ENCODE measurements at regions not wholly inside any gene's neighbourhood (a gene's known extent, or its start where the extent isn't known, plus 50 kb on each side); places are given as distances from the start of the nearest gene placed in this dataset.

DNA sequence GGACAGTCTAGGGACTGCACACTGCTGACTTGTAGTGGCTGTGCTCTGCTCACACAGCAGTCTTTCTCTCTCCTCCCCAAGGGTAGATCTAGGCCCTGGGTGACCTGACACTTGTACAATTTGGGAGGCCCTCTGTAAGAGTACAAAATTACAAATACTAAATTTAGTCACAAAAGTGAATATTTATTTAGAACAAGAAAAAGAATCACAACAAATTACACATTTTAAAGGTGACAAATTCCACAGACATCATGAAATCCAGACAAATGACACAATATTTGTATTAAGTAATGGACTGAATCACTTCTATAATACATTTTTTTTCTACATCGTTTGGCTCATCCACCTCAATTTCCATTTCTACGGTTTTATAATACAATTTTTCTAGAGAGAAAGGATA, 496.4 kb downstream of the TXNL1 start:
- H4K91ac ChIP-seq (replicated peaks; ENCODE audit: insufficient read length, low read length) = no peak overlapping the region
- no peak overlapping the region for H3K14ac ChIP-seq (ENCODE audit: insufficient read length)
- TF ChIP-seq YY1 (IDR thresholded peaks at IDR 0.05; ENCODE audit: low read depth, low read length) = no peak
- no peak for TF ChIP-seq CBX5 (IDR thresholded peaks at IDR 0.05; ENCODE audit: low read depth, low read length)
- TF ChIP-seq RXRA (IDR thresholded peaks at IDR 0.05; ENCODE audit: insufficient read depth, low read depth, low read length) = no peak
- no peak for TF ChIP-seq SIN3A (conservative IDR thresholded peaks at IDR 0.05 in 1 of 2, IDR thresholded peaks at IDR 0.05 in 1 of 2; ENCODE audit: low read depth in 1 of 2, low read length in 2 of 2)
- no peak for TF ChIP-seq SRF (IDR thresholded peaks at IDR 0.05; ENCODE audit: low read depth, low read length)
- no peak for TF ChIP-seq SP1 (IDR thresholded peaks at IDR 0.05; ENCODE audit: low read depth, low read length)
- DNase-seq (ENCODE audit: low read depth in 1 of 2, low spot score in 2 of 2) (no peak), FAIRE-seq (no peak)
- no peak overlapping the region for H3K27ac ChIP-seq (ENCODE audit: low read depth, low read length)
- H4K5ac ChIP-seq (ENCODE audit: insufficient read length, low read depth, low read length) = no peak overlapping the region
- H2BK15ac ChIP-seq (ENCODE audit: low read length) = no peak overlapping the region
- H3K23me2 ChIP-seq (ENCODE audit: low read depth, low read length) = no peaks in the 10 kb centered on the region
- no peak overlapping the region for H3K4me2 ChIP-seq (ENCODE audit: insufficient read depth in 1 of 2, low read depth in 2 of 2, low read length in 2 of 2)
- no peaks in the 10 kb centered on the region for H3K36me3 ChIP-seq (ENCODE audit: control insufficient read depth in 2 of 4, insufficient read depth in 4 of 4, low read length in 3 of 4)
- 0 out of 7 replicates have a peak, but pooled peaks cover 0 to 3% (median 0%) of the 10 kb centered on the region in 4 experiments for H3K4me1 ChIP-seq (replicated peaks in 1 of 4; ENCODE audit: control insufficient read depth in 3 of 4, insufficient read depth in 4 of 4, low read length in 3 of 4)
- H2BK5ac ChIP-seq (ENCODE audit: low read depth, low read length) = no peak overlapping the region
- H4K20me1 ChIP-seq (replicated peaks in 1 of 2; ENCODE audit: control insufficient read depth in 1 of 2, insufficient read depth in 2 of 2, low read length in 2 of 2) = no peaks in the 10 kb centered on the region
- H3K23ac ChIP-seq (ENCODE audit: insufficient read length) = no peak overlapping the region
- no peak overlapping the region for H2BK120ac ChIP-seq (replicated peaks; ENCODE audit: low read depth, low read length)
- ChIA-PET CTCF (ENCODE audit: partially characterized antibody) (no interaction called here), POLR2A (ENCODE audit: partially characterized antibody) (no interaction called here)
- H2BK12ac ChIP-seq (ENCODE audit: low read depth, low read length) = no peak overlapping the region; the same call in 1 of the 2 replicates
- H3K18ac ChIP-seq (ENCODE audit: extremely low read depth, low read length) = no peak overlapping the region
- H2AFZ ChIP-seq (ENCODE audit: low read length) = no peak overlapping the region
- H3K79me1 ChIP-seq (ENCODE audit: low read depth, low read length) = no peaks in the 10 kb centered on the region
- H3K79me2 ChIP-seq (ENCODE audit: control insufficient read depth in 1 of 2, insufficient read depth in 2 of 2, low read length in 2 of 2) = no peaks in the 10 kb centered on the region
- H2BK20ac ChIP-seq (ENCODE audit: low read length) = no peak overlapping the region
- no peak overlapping the region for H3K9ac ChIP-seq (replicated peaks in 1 of 4; ENCODE audit: extremely low read depth in 1 of 4, low read depth in 3 of 4, low read length in 3 of 4)
- no peak overlapping the region for H4K8ac ChIP-seq (ENCODE audit: extremely low read depth, insufficient read depth, low read length)
- H3K56ac ChIP-seq (replicated peaks; ENCODE audit: insufficient read length, low read depth, low read length) = no peak overlapping the region
- 90% methylated on average over 2 of the region's 2 CpGs; no CpG with 5 or more reads in 1 of the 2 experiments for WGBS, 2 experiments (ENCODE audit: extremely low coverage in 1 of 2, insufficient coverage in 1 of 2, insufficient read length in 1 of 2, insufficient replicate concordance in 2 of 2, low coverage in 1 of 2, low lambda C conversion rate in 2 of 2, missing lambda C conversion rate in 1 of 2)
- no peak overlapping the region for H2AK5ac ChIP-seq (ENCODE audit: low read depth, low read length)
- no peaks in the 10 kb centered on the region for H3K27me3 ChIP-seq (replicated peaks in 1 of 4; ENCODE audit: control insufficient read depth in 3 of 4, extremely low read depth in 1 of 4, insufficient read depth in 3 of 4, low read length in 3 of 4)
- no peaks in the 10 kb centered on the region for H3K9me3 ChIP-seq (ENCODE audit: insufficient read depth in 2 of 2, low read depth in 1 of 2, low read length in 1 of 2)
- H3K4ac ChIP-seq (replicated peaks; ENCODE audit: insufficient read length, low read depth, low read length) = no peak overlapping the region
- no peak overlapping the region for H3K4me3 ChIP-seq (ENCODE audit: extremely low read depth in 1 of 4, insufficient read depth in 2 of 4, low read depth in 3 of 4, low read length in 4 of 4)

All from H1 (cell line).